Suprapubic skin (tissue), 3 donors: ENCODE measurements at regions not wholly inside any gene's neighbourhood (a gene's known extent, or its start where the extent isn't known, plus 50 kb on each side); places are given as distances from the start of the nearest gene placed in this dataset.

Source experiments
- POLR2A ChIP-seq, 2 donors: fragments of 450-650 bp; IDR thresholded peaks; one replicate each; pipeline ENCODE4 v1.6.1; 2017; ENCODE audit warnings: antibody characterized with exemption in 2 of 2, mild to moderate bottlenecking in 2 of 2, moderate library complexity in 2 of 2
- TF ChIP-seq, protein P1 (sequence below), 2 donors: fragments of 200-600 bp in 1 of 2; fragments of 450-650 bp in 1 of 2; sonication (generic) in 1 of 2; IDR thresholded peaks; one replicate each; pipeline ENCODE4 v1.5.1; 2016 to 2019; ENCODE audit warnings: antibody characterized with exemption in 2 of 2, mild to moderate bottlenecking in 1 of 2, moderate library complexity in 1 of 2

DNA sequence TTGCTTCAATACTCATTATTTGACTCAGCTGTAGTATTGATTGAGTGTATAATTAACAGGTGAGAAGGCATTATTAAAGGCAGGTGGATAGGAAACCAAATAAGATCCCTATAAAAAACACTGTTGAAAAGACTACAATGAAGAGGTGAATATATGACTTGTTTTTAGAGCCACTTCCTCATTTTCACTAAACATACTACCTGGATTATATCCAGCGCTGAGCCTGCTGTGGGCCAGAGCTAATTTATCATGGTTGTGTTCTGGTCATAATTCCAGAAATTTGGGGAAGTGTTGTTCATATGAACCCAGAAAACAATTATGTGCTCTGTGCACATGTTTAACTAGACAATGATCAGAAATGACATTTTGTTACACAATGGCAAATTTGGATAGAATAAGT, 235.3 kb upstream of the MME start:
- TF ChIP-seq, protein P1, sequence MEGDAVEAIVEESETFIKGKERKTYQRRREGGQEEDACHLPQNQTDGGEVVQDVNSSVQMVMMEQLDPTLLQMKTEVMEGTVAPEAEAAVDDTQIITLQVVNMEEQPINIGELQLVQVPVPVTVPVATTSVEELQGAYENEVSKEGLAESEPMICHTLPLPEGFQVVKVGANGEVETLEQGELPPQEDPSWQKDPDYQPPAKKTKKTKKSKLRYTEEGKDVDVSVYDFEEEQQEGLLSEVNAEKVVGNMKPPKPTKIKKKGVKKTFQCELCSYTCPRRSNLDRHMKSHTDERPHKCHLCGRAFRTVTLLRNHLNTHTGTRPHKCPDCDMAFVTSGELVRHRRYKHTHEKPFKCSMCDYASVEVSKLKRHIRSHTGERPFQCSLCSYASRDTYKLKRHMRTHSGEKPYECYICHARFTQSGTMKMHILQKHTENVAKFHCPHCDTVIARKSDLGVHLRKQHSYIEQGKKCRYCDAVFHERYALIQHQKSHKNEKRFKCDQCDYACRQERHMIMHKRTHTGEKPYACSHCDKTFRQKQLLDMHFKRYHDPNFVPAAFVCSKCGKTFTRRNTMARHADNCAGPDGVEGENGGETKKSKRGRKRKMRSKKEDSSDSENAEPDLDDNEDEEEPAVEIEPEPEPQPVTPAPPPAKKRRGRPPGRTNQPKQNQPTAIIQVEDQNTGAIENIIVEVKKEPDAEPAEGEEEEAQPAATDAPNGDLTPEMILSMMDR (IDR thresholded peaks at IDR 0.05), result no peak
- TF ChIP-seq POLR2A (IDR thresholded peaks at IDR 0.05), result no peak
